Keratinocyte (primary cell): ENCODE measurements at regions not wholly inside any gene's neighbourhood (a gene's known extent, or its start where the extent isn't known, plus 50 kb on each side); places are given as distances from the start of the nearest gene placed in this dataset.

Experiments
- EZH2 ChIP-seq: IDR thresholded peaks from one replicate; pipeline ENCODE4 v1.6.1; 2012; ENCODE audit warnings: inconsistent platforms, mild to moderate bottlenecking, low read length, moderate library complexity
- TF ChIP-seq, protein P1 (sequence below), 3 experiments: IDR thresholded peaks in 1 of 3; conservative IDR thresholded peaks in 1 of 3; optimal IDR thresholded peaks in 1 of 3; 2 replicates in 2 of 3; 3 replicates in 1 of 3; pipeline versions ENCODE3 to v1.5.1; 2011; ENCODE audit warnings: low read length in 3 of 3, mild to moderate bottlenecking in 3 of 3, moderate library complexity in 2 of 3, control low read depth in 1 of 3, inconsistent platforms in 1 of 3; ENCODE audit not compliant: insufficient read depth in 2 of 3; ENCODE audit errors: extremely low read depth in 1 of 3

- TF ChIP-seq, protein P1, sequence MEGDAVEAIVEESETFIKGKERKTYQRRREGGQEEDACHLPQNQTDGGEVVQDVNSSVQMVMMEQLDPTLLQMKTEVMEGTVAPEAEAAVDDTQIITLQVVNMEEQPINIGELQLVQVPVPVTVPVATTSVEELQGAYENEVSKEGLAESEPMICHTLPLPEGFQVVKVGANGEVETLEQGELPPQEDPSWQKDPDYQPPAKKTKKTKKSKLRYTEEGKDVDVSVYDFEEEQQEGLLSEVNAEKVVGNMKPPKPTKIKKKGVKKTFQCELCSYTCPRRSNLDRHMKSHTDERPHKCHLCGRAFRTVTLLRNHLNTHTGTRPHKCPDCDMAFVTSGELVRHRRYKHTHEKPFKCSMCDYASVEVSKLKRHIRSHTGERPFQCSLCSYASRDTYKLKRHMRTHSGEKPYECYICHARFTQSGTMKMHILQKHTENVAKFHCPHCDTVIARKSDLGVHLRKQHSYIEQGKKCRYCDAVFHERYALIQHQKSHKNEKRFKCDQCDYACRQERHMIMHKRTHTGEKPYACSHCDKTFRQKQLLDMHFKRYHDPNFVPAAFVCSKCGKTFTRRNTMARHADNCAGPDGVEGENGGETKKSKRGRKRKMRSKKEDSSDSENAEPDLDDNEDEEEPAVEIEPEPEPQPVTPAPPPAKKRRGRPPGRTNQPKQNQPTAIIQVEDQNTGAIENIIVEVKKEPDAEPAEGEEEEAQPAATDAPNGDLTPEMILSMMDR (optimal IDR thresholded peaks at IDR 0.05 in 1 of 3, IDR thresholded peaks at IDR 0.05 in 1 of 3, conservative IDR thresholded peaks at IDR 0.05 in 1 of 3; ENCODE audit: extremely low read depth in 1 of 3, insufficient read depth in 2 of 3, low read length in 3 of 3), result no peak
- no peak for TF ChIP-seq EZH2
Observed at GRCh38 chr1:57724535-57724934, 300.7 kb upstream of the DAB1 start.
